Esophagus muscularis mucosa (tissue), 4 donors: ENCODE measurements at regions not wholly inside any gene's neighbourhood (a gene's known extent, or its start where the extent isn't known, plus 50 kb on each side); places are given as distances from the start of the nearest gene placed in this dataset.

Experiments
- DNase-seq: peaks from one replicate; pipeline ENCODE4 v3.0.0-alpha.2; 2017; ENCODE audit errors: extremely low spot score
- H3K27ac ChIP-seq, 4 donors: fragments of 200-600 bp; sonication (generic); replicated peaks in 1 of 4; 1 replicate in 3 of 4; 2 replicates in 1 of 4; pipeline ENCODE4 v1.5.1; 2016 to 2019; ENCODE audit warnings: mild to moderate bottlenecking in 1 of 4
- H3K27me3 ChIP-seq, 4 donors: fragments of 200-600 bp; sonication (generic); one replicate each; pipeline versions ENCODE4 v1.5.1 to v1.6.0; 2016 to 2019
- H3K36me3 ChIP-seq, 4 donors: fragments of 200-600 bp; sonication (generic); one replicate each; pipeline ENCODE4 v1.5.1; 2016 to 2019
- H3K4me1 ChIP-seq, 4 donors: fragments of 200-600 bp; sonication (generic); one replicate each; pipeline ENCODE4 v1.5.1; 2016 to 2019
- H3K4me3 ChIP-seq, 4 donors: fragments of 200-600 bp; sonication (generic); 1 replicate in 2 of 4; 2 replicates in 2 of 4; pipeline ENCODE4 v1.5.1; 2016 to 2019; ENCODE audit warnings: mild to moderate bottlenecking in 4 of 4, moderate library complexity in 1 of 4
- H3K9me3 ChIP-seq, 4 donors: fragments of 200-600 bp; sonication (generic); 1 replicate in 3 of 4; 2 replicates in 1 of 4; pipeline ENCODE4 v1.5.1; 2016 to 2019
- EP300 ChIP-seq: sonication (generic); formaldehyde crosslinking; IDR thresholded peaks from one replicate; pipeline ENCODE4 v1.6.1; 2017; ENCODE audit warnings: antibody characterized with exemption
- POLR2A ChIP-seq: fragments of 450-650 bp; IDR thresholded peaks from one replicate; pipeline ENCODE4 v1.6.1; 2017; ENCODE audit warnings: antibody characterized with exemption, moderate library complexity, mild to moderate bottlenecking, low read depth
- POLR2AphosphoS5 ChIP-seq, 2 donors: sonication (generic); formaldehyde crosslinking; IDR thresholded peaks; one replicate each; pipeline ENCODE4 v1.6.1; 2017; ENCODE audit warnings: antibody characterized with exemption in 2 of 2
- WGBS: methylation state at CpG from one replicate; pipeline ENCODE4 v1.1.5; 2018; 5-methylcytosine and 5-hydroxymethylcytosine counted together
- intact Hi-C: fragments of 100-400 bp; cut with DNase I; formaldehyde crosslinking; loops from one replicate; pipeline ENCODE4 v1.15.1; 2023
- TF ChIP-seq, protein P1 (sequence below), 3 experiments: fragments of 200-600 bp in 2 of 3; fragments of 450-650 bp in 1 of 3; sonication (generic) in 2 of 3; IDR thresholded peaks; one replicate each; pipeline ENCODE4 v1.5.1; 2017 to 2019; ENCODE audit warnings: antibody characterized with exemption in 3 of 3, mild to moderate bottlenecking in 2 of 3, moderate library complexity in 1 of 3

DNA sequence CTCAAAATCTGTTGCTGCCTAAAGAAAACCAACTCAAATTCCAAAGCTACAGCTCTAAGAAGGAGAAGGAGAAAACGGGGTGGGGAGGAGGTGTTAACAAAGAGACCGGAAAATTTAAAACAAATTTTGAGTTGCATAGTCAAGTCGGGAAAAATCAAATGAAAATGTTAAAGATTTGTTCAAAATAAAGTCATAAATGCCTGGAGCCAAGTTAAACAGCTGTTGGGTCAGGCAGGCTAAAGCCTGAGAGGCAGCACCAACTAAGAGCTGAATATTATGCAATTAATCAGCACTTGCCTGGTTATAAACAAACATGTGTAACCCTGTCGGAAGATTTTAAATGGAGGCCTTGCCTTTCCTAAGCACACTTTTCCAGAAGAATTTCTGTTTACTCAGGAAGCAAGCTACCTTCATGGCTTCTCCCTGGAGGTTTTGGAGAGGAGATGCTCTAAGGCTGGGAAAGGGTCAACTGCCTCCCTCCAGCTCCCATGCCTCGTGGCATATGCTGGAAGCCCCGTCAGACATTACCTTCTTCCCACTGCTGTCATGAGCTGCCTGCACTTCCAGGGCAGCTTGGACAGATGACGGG, 270.5 kb downstream of the DMRT2 start:
- no peaks in the 10 kb centered on the region for H3K36me3 ChIP-seq
- no peaks in the 10 kb centered on the region for H3K27me3 ChIP-seq
- WGBS: 35% methylated on average over 7 of the region's 7 CpGs
- H3K9me3 ChIP-seq: no peaks in the 10 kb centered on the region
- H3K4me3 ChIP-seq: no peak overlapping the region
- TF ChIP-seq EP300 (no peak), POLR2AphosphoS5 (IDR thresholded peaks at IDR 0.05) (no peak), POLR2A (no peak)
- TF ChIP-seq, protein P1, sequence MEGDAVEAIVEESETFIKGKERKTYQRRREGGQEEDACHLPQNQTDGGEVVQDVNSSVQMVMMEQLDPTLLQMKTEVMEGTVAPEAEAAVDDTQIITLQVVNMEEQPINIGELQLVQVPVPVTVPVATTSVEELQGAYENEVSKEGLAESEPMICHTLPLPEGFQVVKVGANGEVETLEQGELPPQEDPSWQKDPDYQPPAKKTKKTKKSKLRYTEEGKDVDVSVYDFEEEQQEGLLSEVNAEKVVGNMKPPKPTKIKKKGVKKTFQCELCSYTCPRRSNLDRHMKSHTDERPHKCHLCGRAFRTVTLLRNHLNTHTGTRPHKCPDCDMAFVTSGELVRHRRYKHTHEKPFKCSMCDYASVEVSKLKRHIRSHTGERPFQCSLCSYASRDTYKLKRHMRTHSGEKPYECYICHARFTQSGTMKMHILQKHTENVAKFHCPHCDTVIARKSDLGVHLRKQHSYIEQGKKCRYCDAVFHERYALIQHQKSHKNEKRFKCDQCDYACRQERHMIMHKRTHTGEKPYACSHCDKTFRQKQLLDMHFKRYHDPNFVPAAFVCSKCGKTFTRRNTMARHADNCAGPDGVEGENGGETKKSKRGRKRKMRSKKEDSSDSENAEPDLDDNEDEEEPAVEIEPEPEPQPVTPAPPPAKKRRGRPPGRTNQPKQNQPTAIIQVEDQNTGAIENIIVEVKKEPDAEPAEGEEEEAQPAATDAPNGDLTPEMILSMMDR (IDR thresholded peaks at IDR 0.05): no peak
- peak; percentile 57 for DNase-seq
- H3K4me1 ChIP-seq: peaks cover 0 to 5% (median 4%) of the 10 kb centered on the region in 4 donors
- intact Hi-C loops: loop anchor here (10.0 kb wide), 1 partner anchor 64 kb away; no protein-coding TSS in a partner anchor
- peak overlapping the region in 3 of 4 donors; percentile 25 to 28 (median 27) for H3K27ac ChIP-seq

DNA sequence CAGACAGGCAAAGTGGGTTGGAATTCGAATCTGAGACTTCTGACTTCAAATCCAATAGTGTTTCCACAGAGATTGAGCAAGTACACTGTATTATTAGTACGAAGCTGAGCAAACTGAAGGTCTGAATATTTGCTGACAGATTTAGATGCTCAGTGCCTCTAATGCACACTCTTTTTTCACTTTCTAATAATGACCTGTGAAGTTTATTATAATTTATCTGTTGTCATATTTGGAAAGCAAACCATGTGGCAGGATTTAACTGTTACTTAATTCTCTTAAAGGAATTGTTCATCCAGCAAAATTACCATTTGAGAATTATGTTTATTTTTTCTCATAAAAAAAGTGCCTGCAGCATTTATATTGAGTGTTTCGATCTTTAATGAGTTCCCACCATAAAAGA, 277.3 kb downstream of the DMRT2 start:
- DNase-seq: no peak
- Histone ChIP-seq H3K36me3 (no peaks in the 10 kb centered on the region), H3K4me1 (no peaks in the 10 kb centered on the region), H3K27me3 (no peaks in the 10 kb centered on the region), H3K4me3 (no peak overlapping the region), H3K9me3 (no peaks in the 10 kb centered on the region), H3K27ac (no peak overlapping the region)
- intact Hi-C loops: loop anchor here (10.0 kb wide), 1 partner anchor 57 kb away; no protein-coding TSS in a partner anchor
- WGBS: 64% methylated on average over 3 of the region's 3 CpGs
- TF ChIP-seq, protein P1 (IDR thresholded peaks at IDR 0.05): no peak

DNA sequence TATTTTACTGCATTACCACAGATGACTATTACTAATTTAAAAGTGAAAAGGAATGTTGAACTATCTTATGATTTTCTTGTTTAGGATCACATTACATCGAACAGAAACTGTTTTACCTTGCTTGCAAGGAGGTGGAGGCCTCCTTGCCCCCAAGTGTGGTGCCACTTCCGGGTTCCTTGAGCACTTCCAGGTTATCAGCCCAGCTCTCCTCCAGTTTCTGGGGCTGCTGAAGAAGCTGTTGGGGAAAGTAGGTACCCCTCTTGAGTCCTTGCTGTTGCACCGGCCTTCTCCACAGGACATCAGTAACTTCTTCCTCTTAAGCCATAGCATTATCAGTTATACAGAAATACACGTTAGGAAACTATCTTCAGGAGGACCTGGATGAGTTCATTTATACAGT, 278.2 kb downstream of the DMRT2 start:
- Histone ChIP-seq H3K27ac (no peak overlapping the region), H3K36me3 (no peaks in the 10 kb centered on the region), H3K27me3 (no peaks in the 10 kb centered on the region), H3K4me1 (no peaks in the 10 kb centered on the region), H3K9me3 (no peaks in the 10 kb centered on the region), H3K4me3 (no peak overlapping the region)
- 77% methylated on average over 4 of the region's 4 CpGs for WGBS
- DNase-seq: peak; percentile 53
- TF ChIP-seq POLR2A (no peak), POLR2AphosphoS5 (IDR thresholded peaks at IDR 0.05) (no peak), EP300 (no peak)
- TF ChIP-seq, protein P1 (IDR thresholded peaks at IDR 0.05): no peak
- intact Hi-C loops: loop anchor here (10.0 kb wide), 1 partner anchor 56 kb away; no protein-coding TSS in a partner anchor

DNA sequence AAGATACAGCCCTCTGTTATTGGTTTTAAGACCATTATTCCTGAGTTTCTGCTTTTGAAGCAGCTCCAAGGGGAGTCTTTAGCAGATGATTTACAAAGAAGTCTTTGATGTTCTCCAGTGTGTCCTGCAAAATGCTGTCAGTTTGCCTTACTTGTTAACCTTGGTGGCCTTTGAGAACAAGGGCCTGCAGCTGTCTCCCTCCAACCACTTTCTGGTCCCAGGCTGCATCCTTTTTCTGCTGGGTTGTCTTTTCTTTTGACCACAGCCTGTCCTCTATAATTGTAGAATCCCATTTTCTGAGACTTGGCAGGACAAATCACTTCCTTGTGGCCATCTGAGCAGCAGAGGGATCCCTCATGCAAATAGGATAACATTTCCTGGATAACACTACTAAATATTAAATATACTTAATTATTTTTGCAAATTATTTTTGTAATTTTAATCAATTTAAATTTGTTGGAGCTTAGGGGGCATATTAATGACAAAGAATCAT, 281.4 kb downstream of the DMRT2 start:
- Histone ChIP-seq H3K9me3 (no peaks in the 10 kb centered on the region), H3K4me3 (no peak overlapping the region), H3K27me3 (peaks cover 0 to 4% (median 0%) of the 10 kb centered on the region in 4 donors), H3K4me1 (no peaks in the 10 kb centered on the region), H3K27ac (no peak overlapping the region), H3K36me3 (no peaks in the 10 kb centered on the region)
- TF ChIP-seq EP300 (no peak), POLR2AphosphoS5 (IDR thresholded peaks at IDR 0.05) (no peak), POLR2A (no peak)
- TF ChIP-seq, protein P1 (IDR thresholded peaks at IDR 0.05): no peak
- DNase-seq: no peak
- intact Hi-C loops: no loop called here

DNA sequence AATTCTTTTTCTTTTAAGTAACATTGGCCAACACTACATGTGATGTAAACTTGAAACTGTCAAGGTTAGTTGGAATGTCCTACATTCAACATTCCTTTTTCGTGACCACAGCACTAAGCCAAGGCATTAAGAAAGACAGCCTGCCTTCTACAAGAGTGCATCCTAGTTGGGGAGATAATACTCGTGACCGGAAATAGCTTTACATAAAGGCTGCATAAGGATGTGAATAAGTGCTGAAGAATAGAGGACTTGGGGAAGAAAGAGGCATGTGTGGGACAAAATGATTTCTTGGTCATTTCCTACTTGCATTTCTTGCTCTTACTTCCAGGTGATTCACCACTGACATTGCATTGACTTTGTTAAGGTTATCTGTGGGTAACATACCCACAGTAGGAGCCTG, 282.0 kb downstream of the DMRT2 start:
- WGBS: 44% methylated on average over 3 of the region's 3 CpGs
- peak; percentile 21 for DNase-seq
- no peak overlapping the region for H3K4me3 ChIP-seq
- H3K27me3 ChIP-seq: peaks cover 0 to 4% (median 0%) of the 10 kb centered on the region in 4 donors
- no peaks in the 10 kb centered on the region for H3K9me3 ChIP-seq
- TF ChIP-seq POLR2AphosphoS5 (IDR thresholded peaks at IDR 0.05) (no peak), EP300 (no peak), POLR2A (no peak)
- TF ChIP-seq, protein P1 (IDR thresholded peaks at IDR 0.05): no peak
- no peaks in the 10 kb centered on the region for H3K36me3 ChIP-seq
- no peaks in the 10 kb centered on the region for H3K4me1 ChIP-seq
- intact Hi-C loops: no loop called here
- no peak overlapping the region for H3K27ac ChIP-seq
